HCT116 (cell line): ENCODE measurements at regions not wholly inside any gene's neighbourhood (a gene's known extent, or its start where the extent isn't known, plus 50 kb on each side); places are given as distances from the start of the nearest gene placed in this dataset.

Experiments
- CEBPB ChIP-seq: IDR thresholded peaks from 2 replicates; pipeline ENCODE4 v1.6.1; 2012; ENCODE audit warnings: low read depth
- EZH2 ChIP-seq: fragments of 200-600 bp; sonication (generic); IDR thresholded peaks from 2 replicates; pipeline ENCODE4 v1.6.1; 2017; ENCODE audit warnings: antibody characterized with exemption, mixed run types
- EZH2phosphoT487 ChIP-seq: fragments of 200-600 bp; IDR thresholded peaks from 2 replicates; pipeline ENCODE4 v1.6.1; 2018; ENCODE audit warnings: antibody characterized with exemption, borderline replicate concordance
- FOSL1 ChIP-seq: IDR thresholded peaks from 2 replicates; pipeline ENCODE4 v1.6.1; 2012; ENCODE audit warnings: low read depth
- JUND ChIP-seq: IDR thresholded peaks from 2 replicates; pipeline ENCODE4 v1.6.1; 2012
- POLR2A ChIP-seq: IDR thresholded peaks from 2 replicates; pipeline ENCODE4 v1.7.0; 2011; ENCODE audit warnings: borderline replicate concordance; ENCODE audit not compliant: insufficient read depth, insufficient read length; ENCODE audit errors: extremely low read depth
- RAD21 ChIP-seq: IDR thresholded peaks from 2 replicates; pipeline ENCODE4 v1.6.1; 2012; ENCODE audit warnings: low read depth, mild to moderate bottlenecking
- SP1 ChIP-seq: IDR thresholded peaks from 2 replicates; pipeline ENCODE4 v1.6.1; 2012; ENCODE audit warnings: low read depth
- SRF ChIP-seq: IDR thresholded peaks from 2 replicates; pipeline ENCODE4 v1.6.1; 2012; ENCODE audit warnings: low read depth
- TCF7L2 ChIP-seq: IDR thresholded peaks from 2 replicates; pipeline ENCODE4 v1.7.0; 2011; ENCODE audit warnings: borderline replicate concordance, inconsistent platforms; ENCODE audit not compliant: insufficient read depth, insufficient read length; ENCODE audit errors: extremely low read depth
- YY1 ChIP-seq: IDR thresholded peaks from 2 replicates; pipeline ENCODE4 v1.6.1; 2011; ENCODE audit warnings: low read length, low read depth, moderate library complexity, mild to moderate bottlenecking; ENCODE audit not compliant: insufficient replicate concordance; ENCODE audit errors: extremely low read depth
- ZNF274 ChIP-seq: fragments of 200-500 bp; sonication (Bioruptor generic); IDR thresholded peaks from 2 replicates; pipeline ENCODE4 v1.6.1; 2014; ENCODE audit warnings: mild to moderate bottlenecking, low read depth, low read length, inconsistent platforms
- TF ChIP-seq, protein P1 (sequence below), 3 experiments: fragments of 200-600 bp in 1 of 3; sonication (generic) in 1 of 3; IDR thresholded peaks in 2 of 3; conservative IDR thresholded peaks in 1 of 3; 2 replicates each; pipeline ENCODE4 v1.5.1; 2012 to 2017; ENCODE audit warnings: low read depth in 2 of 3, low read length in 2 of 3, antibody characterized with exemption in 1 of 3, borderline replicate concordance in 1 of 3, control low read depth in 1 of 3, mild to moderate bottlenecking in 1 of 3, mixed read lengths in 1 of 3, mixed run types in 1 of 3, moderate library complexity in 1 of 3; ENCODE audit not compliant: insufficient read depth in 1 of 3
- TF ChIP-seq, protein P2 (sequence below): IDR thresholded peaks from 2 replicates; pipeline ENCODE4 v1.6.1; 2012

DNA sequence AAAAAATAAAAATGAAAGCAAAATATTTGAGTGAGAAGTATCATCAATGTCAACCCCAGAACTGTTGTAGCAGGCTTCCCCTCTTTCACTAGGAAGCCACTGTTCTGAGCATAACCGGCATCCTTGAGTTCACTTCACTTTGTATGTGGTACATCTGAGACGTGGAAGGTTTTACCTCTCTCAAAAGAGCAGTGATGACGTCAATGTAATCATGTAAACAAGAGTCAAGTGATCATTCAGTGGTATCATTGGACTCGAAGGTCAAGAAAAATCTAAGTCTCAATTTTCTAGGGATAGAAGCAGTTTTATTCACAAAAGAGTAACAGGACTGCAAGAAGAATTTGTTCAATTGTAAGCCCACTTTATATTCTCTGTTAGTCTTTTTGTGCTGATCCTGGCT, 339.8 kb upstream of the THRB start:
- TF ChIP-seq, protein P1, sequence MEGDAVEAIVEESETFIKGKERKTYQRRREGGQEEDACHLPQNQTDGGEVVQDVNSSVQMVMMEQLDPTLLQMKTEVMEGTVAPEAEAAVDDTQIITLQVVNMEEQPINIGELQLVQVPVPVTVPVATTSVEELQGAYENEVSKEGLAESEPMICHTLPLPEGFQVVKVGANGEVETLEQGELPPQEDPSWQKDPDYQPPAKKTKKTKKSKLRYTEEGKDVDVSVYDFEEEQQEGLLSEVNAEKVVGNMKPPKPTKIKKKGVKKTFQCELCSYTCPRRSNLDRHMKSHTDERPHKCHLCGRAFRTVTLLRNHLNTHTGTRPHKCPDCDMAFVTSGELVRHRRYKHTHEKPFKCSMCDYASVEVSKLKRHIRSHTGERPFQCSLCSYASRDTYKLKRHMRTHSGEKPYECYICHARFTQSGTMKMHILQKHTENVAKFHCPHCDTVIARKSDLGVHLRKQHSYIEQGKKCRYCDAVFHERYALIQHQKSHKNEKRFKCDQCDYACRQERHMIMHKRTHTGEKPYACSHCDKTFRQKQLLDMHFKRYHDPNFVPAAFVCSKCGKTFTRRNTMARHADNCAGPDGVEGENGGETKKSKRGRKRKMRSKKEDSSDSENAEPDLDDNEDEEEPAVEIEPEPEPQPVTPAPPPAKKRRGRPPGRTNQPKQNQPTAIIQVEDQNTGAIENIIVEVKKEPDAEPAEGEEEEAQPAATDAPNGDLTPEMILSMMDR (IDR thresholded peaks at IDR 0.05 in 2 of 3, conservative IDR thresholded peaks at IDR 0.05 in 1 of 3; ENCODE audit: borderline replicate concordance in 1 of 3, insufficient read depth in 1 of 3, low read depth in 2 of 3, low read length in 2 of 3) = no peak
- no peak for TF ChIP-seq EZH2
- TF ChIP-seq POLR2A = no peak
- TF ChIP-seq ZNF274 = no peak
- no peak for TF ChIP-seq CEBPB
- TF ChIP-seq, protein P2, sequence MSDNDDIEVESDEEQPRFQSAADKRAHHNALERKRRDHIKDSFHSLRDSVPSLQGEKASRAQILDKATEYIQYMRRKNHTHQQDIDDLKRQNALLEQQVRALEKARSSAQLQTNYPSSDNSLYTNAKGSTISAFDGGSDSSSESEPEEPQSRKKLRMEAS = no peak
- no peak for TF ChIP-seq EZH2phosphoT487
- TF ChIP-seq SP1 = no peak
- no peak for TF ChIP-seq YY1
- TF ChIP-seq RAD21 = no peak
- no peak for TF ChIP-seq SRF
- no peak for TF ChIP-seq JUND
- TF ChIP-seq TCF7L2 = no peak
- no peak for TF ChIP-seq FOSL1
